ENCODE measurements at regions not wholly inside any gene's neighbourhood (a gene's known extent, or its start where the extent isn't known, plus 50 kb on each side); places are given as distances from the start of the nearest gene placed in this dataset.

GRCh38 chr6:90977513-90977912, 390.6 kb upstream of the MAP3K7 start:
- Mint-ChIP-seq H3K4me3 (no peak overlapping the region), H3K27me3 (ENCODE audit: low read depth) (no peaks in the 10 kb centered on the region), H3K27ac (no peak overlapping the region), H3K36me3 (ENCODE audit: insufficient read depth in 1 of 3, low read depth in 3 of 3) (no peaks in the 10 kb centered on the region), H3K9me3 (no peaks in the 10 kb centered on the region), H3K4me1 (peaks cover 1 to 2% of the 10 kb centered on the region in 2 experiments; a peak in 3 of 4 replicates)
- Histone ChIP-seq H3T11ph (ENCODE audit: low read length) (no peak overlapping the region), H3K56ac (ENCODE audit: insufficient read length, low read depth, low read length) (no peak overlapping the region), H2BK20ac (ENCODE audit: low read depth, low read length, poor library complexity, severe bottlenecking) (no peak overlapping the region), H3K9ac (ENCODE audit: extremely low read depth, insufficient read length, low read length) (no peak overlapping the region), H3K9me3 (ENCODE audit: control insufficient read depth, low read depth, low read length) (no peaks in the 10 kb centered on the region), H3K27ac (ENCODE audit: insufficient read length, low read depth, low read length) (no peak overlapping the region), H2BK5ac (ENCODE audit: insufficient read length, low read length) (no peak overlapping the region), H4K5ac (ENCODE audit: insufficient read length, low read depth, low read length) (no peak overlapping the region), H3K14ac (ENCODE audit: insufficient read depth, low read length) (no peak overlapping the region), H3K23ac (ENCODE audit: insufficient read length, low read depth, low read length) (no peak overlapping the region), H4K20me1 (ENCODE audit: control insufficient read depth, insufficient read depth, insufficient read length) (no peaks in the 10 kb centered on the region), H2BK120ac (ENCODE audit: low read depth, low read length, poor library complexity, severe bottlenecking) (no peak overlapping the region), H3K4me1 (ENCODE audit: insufficient read depth, low read length) (no peaks in the 10 kb centered on the region), H3K18ac (ENCODE audit: insufficient read length, low read depth, low read length) (no peak overlapping the region), H2AFZ (ENCODE audit: low read length) (no peak overlapping the region), H2BK15ac (ENCODE audit: low read depth, low read length) (no peak overlapping the region), H3K79me1 (ENCODE audit: insufficient read depth, low read depth, low read length, poor library complexity, severe bottlenecking) (no peaks in the 10 kb centered on the region), H2BK12ac (ENCODE audit: insufficient read length, low read depth, low read length) (no peak overlapping the region), H3K23me2 (ENCODE audit: insufficient read length, low read depth, low read length, poor library complexity, severe bottlenecking) (no peaks in the 10 kb centered on the region), H3K4ac (ENCODE audit: low read depth, low read length) (no peak overlapping the region), H3K4me2 (ENCODE audit: insufficient read depth, insufficient read length, low read length) (no peak overlapping the region), H4K91ac (ENCODE audit: insufficient read length, low read depth, low read length) (no peak overlapping the region), H4K8ac (replicated peaks; ENCODE audit: insufficient read length, low read depth, low read length) (no peak overlapping the region), H3K27me3 (ENCODE audit: insufficient read depth, low read length) (no peaks in the 10 kb centered on the region), H3K79me2 (ENCODE audit: insufficient read depth, low read length) (no peaks in the 10 kb centered on the region), H2AK5ac (ENCODE audit: insufficient read length, low read length) (no peak overlapping the region)
- no peak for DNase-seq
- no peak for TF ChIP-seq CTCF (conservative IDR thresholded peaks at IDR 0.05)
- no CpG with 5 or more reads among the region's 1 CpG for WGBS (ENCODE audit: extremely low coverage, insufficient read length, low lambda C conversion rate)

Data from H9 (cell line).